ENCODE measurements at regions not wholly inside any gene's neighbourhood (a gene's known extent, or its start where the extent isn't known, plus 50 kb on each side); places are given as distances from the start of the nearest gene placed in this dataset.

GRCh38 chr2:150373374-150373773 is 114.1 kb downstream of the RND3 start:
- Histone ChIP-seq H3K36me3 (ENCODE audit: insufficient read depth, low read length) (no peaks in the 10 kb centered on the region), H2AFZ (ENCODE audit: low read length, unreplicated experiment) (no peak overlapping the region), H3K4me3 (ENCODE audit: low read depth, low read length) (no peak overlapping the region), H3K4me1 (ENCODE audit: control insufficient read depth, insufficient read depth, low read length, unreplicated experiment) (no peaks in the 10 kb centered on the region), H3K79me2 (ENCODE audit: control insufficient read depth, insufficient read depth, low read length, unreplicated experiment) (no peaks in the 10 kb centered on the region), H3K27ac (ENCODE audit: low read depth, low read length) (no peak overlapping the region), H3K27me3 (ENCODE audit: insufficient read depth, low read length) (no peaks in the 10 kb centered on the region)

GRCh38 chr2:150371044-150371818 is 116.2 kb downstream of the RND3 start:
- no peak overlapping the region for H3K27ac ChIP-seq (ENCODE audit: low read depth, low read length)
- no peak overlapping the region for H2AFZ ChIP-seq (ENCODE audit: low read length, unreplicated experiment)
- no peaks in the 10 kb centered on the region for H3K4me1 ChIP-seq (ENCODE audit: control insufficient read depth, insufficient read depth, low read length, unreplicated experiment)
- no peak overlapping the region for H3K4me3 ChIP-seq (ENCODE audit: low read depth, low read length)
- no peaks in the 10 kb centered on the region for H3K36me3 ChIP-seq (ENCODE audit: insufficient read depth, low read length)
- H3K27me3 ChIP-seq (ENCODE audit: insufficient read depth, low read length): no peaks in the 10 kb centered on the region
- no peaks in the 10 kb centered on the region for H3K79me2 ChIP-seq (ENCODE audit: control insufficient read depth, insufficient read depth, low read length, unreplicated experiment)

- Histone ChIP-seq H3K36me3 (ENCODE audit: insufficient read depth, low read length) (no peaks in the 10 kb centered on the region), H2AFZ (ENCODE audit: low read length, unreplicated experiment) (no peak overlapping the region), H3K79me2 (ENCODE audit: control insufficient read depth, insufficient read depth, low read length, unreplicated experiment) (no peaks in the 10 kb centered on the region), H3K4me1 (ENCODE audit: control insufficient read depth, insufficient read depth, low read length, unreplicated experiment) (no peaks in the 10 kb centered on the region), H3K4me3 (ENCODE audit: low read depth, low read length) (no peak overlapping the region), H3K27me3 (ENCODE audit: insufficient read depth, low read length) (no peaks in the 10 kb centered on the region), H3K27ac (ENCODE audit: low read depth, low read length) (no peak overlapping the region)
These were observed 116.9 kb downstream of the RND3 start for GRCh38 chr2:150370561-150370960.

GRCh38 chr2:150369862-150370261 is 117.6 kb downstream of the RND3 start:
- Histone ChIP-seq H3K27me3 (ENCODE audit: insufficient read depth, low read length) (no peaks in the 10 kb centered on the region), H3K4me1 (ENCODE audit: control insufficient read depth, insufficient read depth, low read length, unreplicated experiment) (no peaks in the 10 kb centered on the region), H3K4me3 (ENCODE audit: low read depth, low read length) (no peak overlapping the region), H3K36me3 (ENCODE audit: insufficient read depth, low read length) (no peaks in the 10 kb centered on the region), H3K27ac (ENCODE audit: low read depth, low read length) (no peak overlapping the region), H3K79me2 (ENCODE audit: control insufficient read depth, insufficient read depth, low read length, unreplicated experiment) (no peaks in the 10 kb centered on the region), H2AFZ (ENCODE audit: low read length, unreplicated experiment) (no peak overlapping the region)

GRCh38 chr2:150358468-150358807 is 129.0 kb downstream of the RND3 start:
- Histone ChIP-seq H3K27ac (ENCODE audit: low read depth, low read length) (no peak overlapping the region), H3K79me2 (ENCODE audit: control insufficient read depth, insufficient read depth, low read length, unreplicated experiment) (no peaks in the 10 kb centered on the region), H2AFZ (ENCODE audit: low read length, unreplicated experiment) (no peak overlapping the region), H3K4me3 (ENCODE audit: low read depth, low read length) (no peak overlapping the region), H3K27me3 (ENCODE audit: insufficient read depth, low read length) (no peaks in the 10 kb centered on the region), H3K4me1 (ENCODE audit: control insufficient read depth, insufficient read depth, low read length, unreplicated experiment) (no peaks in the 10 kb centered on the region), H3K36me3 (ENCODE audit: insufficient read depth, low read length) (no peaks in the 10 kb centered on the region)

- H3K4me1 ChIP-seq (ENCODE audit: control insufficient read depth, insufficient read depth, low read length, unreplicated experiment): no peaks in the 10 kb centered on the region
- no peaks in the 10 kb centered on the region for H3K79me2 ChIP-seq (ENCODE audit: control insufficient read depth, insufficient read depth, low read length, unreplicated experiment)
- no peak overlapping the region for H3K27ac ChIP-seq (ENCODE audit: low read depth, low read length)
- no peaks in the 10 kb centered on the region for H3K27me3 ChIP-seq (ENCODE audit: insufficient read depth, low read length)
- no peak overlapping the region for H3K4me3 ChIP-seq (ENCODE audit: low read depth, low read length)
- no peaks in the 10 kb centered on the region for H3K36me3 ChIP-seq (ENCODE audit: insufficient read depth, low read length)
- H2AFZ ChIP-seq (ENCODE audit: low read length, unreplicated experiment): no peak overlapping the region
These were observed 129.5 kb downstream of the RND3 start for GRCh38 chr2:150357770-150358467.

GRCh38 chr2:150355440-150355839 is 132.0 kb downstream of the RND3 start:
- Histone ChIP-seq H3K36me3 (ENCODE audit: insufficient read depth, low read length) (no peaks in the 10 kb centered on the region), H3K27me3 (ENCODE audit: insufficient read depth, low read length) (no peaks in the 10 kb centered on the region), H3K4me1 (ENCODE audit: control insufficient read depth, insufficient read depth, low read length, unreplicated experiment) (no peaks in the 10 kb centered on the region), H3K4me3 (ENCODE audit: low read depth, low read length) (no peak overlapping the region), H2AFZ (ENCODE audit: low read length, unreplicated experiment) (no peak overlapping the region), H3K79me2 (ENCODE audit: control insufficient read depth, insufficient read depth, low read length, unreplicated experiment) (no peaks in the 10 kb centered on the region), H3K27ac (ENCODE audit: low read depth, low read length) (no peak overlapping the region)

GRCh38 chr2:150353376-150353775 is 134.1 kb downstream of the RND3 start:
- no peak overlapping the region for H2AFZ ChIP-seq (ENCODE audit: low read length, unreplicated experiment)
- H3K27ac ChIP-seq (ENCODE audit: low read depth, low read length): no peak overlapping the region
- no peak overlapping the region for H3K4me3 ChIP-seq (ENCODE audit: low read depth, low read length)
- H3K4me1 ChIP-seq (ENCODE audit: control insufficient read depth, insufficient read depth, low read length, unreplicated experiment): no peaks in the 10 kb centered on the region
- no peaks in the 10 kb centered on the region for H3K79me2 ChIP-seq (ENCODE audit: control insufficient read depth, insufficient read depth, low read length, unreplicated experiment)
- H3K36me3 ChIP-seq (ENCODE audit: insufficient read depth, low read length): no peaks in the 10 kb centered on the region
- no peaks in the 10 kb centered on the region for H3K27me3 ChIP-seq (ENCODE audit: insufficient read depth, low read length)

GRCh38 chr2:150351922-150352321 is 135.5 kb downstream of the RND3 start:
- Histone ChIP-seq H3K79me2 (ENCODE audit: control insufficient read depth, insufficient read depth, low read length, unreplicated experiment) (no peaks in the 10 kb centered on the region), H3K27ac (ENCODE audit: low read depth, low read length) (no peak overlapping the region), H3K27me3 (ENCODE audit: insufficient read depth, low read length) (no peaks in the 10 kb centered on the region), H3K4me1 (ENCODE audit: control insufficient read depth, insufficient read depth, low read length, unreplicated experiment) (no peaks in the 10 kb centered on the region), H3K4me3 (ENCODE audit: low read depth, low read length) (no peak overlapping the region), H3K36me3 (ENCODE audit: insufficient read depth, low read length) (no peaks in the 10 kb centered on the region), H2AFZ (ENCODE audit: low read length, unreplicated experiment) (no peak overlapping the region)

GRCh38 chr2:150350500-150350899 is 137.0 kb downstream of the RND3 start:
- Histone ChIP-seq H3K27ac (ENCODE audit: low read depth, low read length) (no peak overlapping the region), H3K36me3 (ENCODE audit: insufficient read depth, low read length) (no peaks in the 10 kb centered on the region), H3K79me2 (ENCODE audit: control insufficient read depth, insufficient read depth, low read length, unreplicated experiment) (no peaks in the 10 kb centered on the region), H2AFZ (ENCODE audit: low read length, unreplicated experiment) (no peak overlapping the region), H3K27me3 (ENCODE audit: insufficient read depth, low read length) (no peaks in the 10 kb centered on the region), H3K4me1 (ENCODE audit: control insufficient read depth, insufficient read depth, low read length, unreplicated experiment) (no peaks in the 10 kb centered on the region), H3K4me3 (ENCODE audit: low read depth, low read length) (no peak overlapping the region)

- no peak overlapping the region for H3K4me3 ChIP-seq (ENCODE audit: low read depth, low read length)
- no peaks in the 10 kb centered on the region for H3K4me1 ChIP-seq (ENCODE audit: control insufficient read depth, insufficient read depth, low read length, unreplicated experiment)
- H3K27me3 ChIP-seq (ENCODE audit: insufficient read depth, low read length): no peaks in the 10 kb centered on the region
- H3K27ac ChIP-seq (ENCODE audit: low read depth, low read length): no peak overlapping the region
- H3K79me2 ChIP-seq (ENCODE audit: control insufficient read depth, insufficient read depth, low read length, unreplicated experiment): no peaks in the 10 kb centered on the region
- no peaks in the 10 kb centered on the region for H3K36me3 ChIP-seq (ENCODE audit: insufficient read depth, low read length)
- H2AFZ ChIP-seq (ENCODE audit: low read length, unreplicated experiment): no peak overlapping the region
These were observed 140.7 kb downstream of the RND3 start for GRCh38 chr2:150346806-150347205.

Data from ACC112 (cell line).